H1 (cell line): ENCODE measurements at regions not wholly inside any gene's neighbourhood (a gene's known extent, or its start where the extent isn't known, plus 50 kb on each side); places are given as distances from the start of the nearest gene placed in this dataset.

Source experiments
- TF ChIP-seq, protein P1 (sequence below): fragments of 300-600 bp; sonication (generic); IDR thresholded peaks from 2 replicates; pipeline ENCODE4 v1.7.1; 2012; ENCODE audit warnings: low read length, moderate library complexity, mild to moderate bottlenecking, inconsistent platforms; ENCODE audit not compliant: insufficient replicate concordance

- TF ChIP-seq, protein P1, sequence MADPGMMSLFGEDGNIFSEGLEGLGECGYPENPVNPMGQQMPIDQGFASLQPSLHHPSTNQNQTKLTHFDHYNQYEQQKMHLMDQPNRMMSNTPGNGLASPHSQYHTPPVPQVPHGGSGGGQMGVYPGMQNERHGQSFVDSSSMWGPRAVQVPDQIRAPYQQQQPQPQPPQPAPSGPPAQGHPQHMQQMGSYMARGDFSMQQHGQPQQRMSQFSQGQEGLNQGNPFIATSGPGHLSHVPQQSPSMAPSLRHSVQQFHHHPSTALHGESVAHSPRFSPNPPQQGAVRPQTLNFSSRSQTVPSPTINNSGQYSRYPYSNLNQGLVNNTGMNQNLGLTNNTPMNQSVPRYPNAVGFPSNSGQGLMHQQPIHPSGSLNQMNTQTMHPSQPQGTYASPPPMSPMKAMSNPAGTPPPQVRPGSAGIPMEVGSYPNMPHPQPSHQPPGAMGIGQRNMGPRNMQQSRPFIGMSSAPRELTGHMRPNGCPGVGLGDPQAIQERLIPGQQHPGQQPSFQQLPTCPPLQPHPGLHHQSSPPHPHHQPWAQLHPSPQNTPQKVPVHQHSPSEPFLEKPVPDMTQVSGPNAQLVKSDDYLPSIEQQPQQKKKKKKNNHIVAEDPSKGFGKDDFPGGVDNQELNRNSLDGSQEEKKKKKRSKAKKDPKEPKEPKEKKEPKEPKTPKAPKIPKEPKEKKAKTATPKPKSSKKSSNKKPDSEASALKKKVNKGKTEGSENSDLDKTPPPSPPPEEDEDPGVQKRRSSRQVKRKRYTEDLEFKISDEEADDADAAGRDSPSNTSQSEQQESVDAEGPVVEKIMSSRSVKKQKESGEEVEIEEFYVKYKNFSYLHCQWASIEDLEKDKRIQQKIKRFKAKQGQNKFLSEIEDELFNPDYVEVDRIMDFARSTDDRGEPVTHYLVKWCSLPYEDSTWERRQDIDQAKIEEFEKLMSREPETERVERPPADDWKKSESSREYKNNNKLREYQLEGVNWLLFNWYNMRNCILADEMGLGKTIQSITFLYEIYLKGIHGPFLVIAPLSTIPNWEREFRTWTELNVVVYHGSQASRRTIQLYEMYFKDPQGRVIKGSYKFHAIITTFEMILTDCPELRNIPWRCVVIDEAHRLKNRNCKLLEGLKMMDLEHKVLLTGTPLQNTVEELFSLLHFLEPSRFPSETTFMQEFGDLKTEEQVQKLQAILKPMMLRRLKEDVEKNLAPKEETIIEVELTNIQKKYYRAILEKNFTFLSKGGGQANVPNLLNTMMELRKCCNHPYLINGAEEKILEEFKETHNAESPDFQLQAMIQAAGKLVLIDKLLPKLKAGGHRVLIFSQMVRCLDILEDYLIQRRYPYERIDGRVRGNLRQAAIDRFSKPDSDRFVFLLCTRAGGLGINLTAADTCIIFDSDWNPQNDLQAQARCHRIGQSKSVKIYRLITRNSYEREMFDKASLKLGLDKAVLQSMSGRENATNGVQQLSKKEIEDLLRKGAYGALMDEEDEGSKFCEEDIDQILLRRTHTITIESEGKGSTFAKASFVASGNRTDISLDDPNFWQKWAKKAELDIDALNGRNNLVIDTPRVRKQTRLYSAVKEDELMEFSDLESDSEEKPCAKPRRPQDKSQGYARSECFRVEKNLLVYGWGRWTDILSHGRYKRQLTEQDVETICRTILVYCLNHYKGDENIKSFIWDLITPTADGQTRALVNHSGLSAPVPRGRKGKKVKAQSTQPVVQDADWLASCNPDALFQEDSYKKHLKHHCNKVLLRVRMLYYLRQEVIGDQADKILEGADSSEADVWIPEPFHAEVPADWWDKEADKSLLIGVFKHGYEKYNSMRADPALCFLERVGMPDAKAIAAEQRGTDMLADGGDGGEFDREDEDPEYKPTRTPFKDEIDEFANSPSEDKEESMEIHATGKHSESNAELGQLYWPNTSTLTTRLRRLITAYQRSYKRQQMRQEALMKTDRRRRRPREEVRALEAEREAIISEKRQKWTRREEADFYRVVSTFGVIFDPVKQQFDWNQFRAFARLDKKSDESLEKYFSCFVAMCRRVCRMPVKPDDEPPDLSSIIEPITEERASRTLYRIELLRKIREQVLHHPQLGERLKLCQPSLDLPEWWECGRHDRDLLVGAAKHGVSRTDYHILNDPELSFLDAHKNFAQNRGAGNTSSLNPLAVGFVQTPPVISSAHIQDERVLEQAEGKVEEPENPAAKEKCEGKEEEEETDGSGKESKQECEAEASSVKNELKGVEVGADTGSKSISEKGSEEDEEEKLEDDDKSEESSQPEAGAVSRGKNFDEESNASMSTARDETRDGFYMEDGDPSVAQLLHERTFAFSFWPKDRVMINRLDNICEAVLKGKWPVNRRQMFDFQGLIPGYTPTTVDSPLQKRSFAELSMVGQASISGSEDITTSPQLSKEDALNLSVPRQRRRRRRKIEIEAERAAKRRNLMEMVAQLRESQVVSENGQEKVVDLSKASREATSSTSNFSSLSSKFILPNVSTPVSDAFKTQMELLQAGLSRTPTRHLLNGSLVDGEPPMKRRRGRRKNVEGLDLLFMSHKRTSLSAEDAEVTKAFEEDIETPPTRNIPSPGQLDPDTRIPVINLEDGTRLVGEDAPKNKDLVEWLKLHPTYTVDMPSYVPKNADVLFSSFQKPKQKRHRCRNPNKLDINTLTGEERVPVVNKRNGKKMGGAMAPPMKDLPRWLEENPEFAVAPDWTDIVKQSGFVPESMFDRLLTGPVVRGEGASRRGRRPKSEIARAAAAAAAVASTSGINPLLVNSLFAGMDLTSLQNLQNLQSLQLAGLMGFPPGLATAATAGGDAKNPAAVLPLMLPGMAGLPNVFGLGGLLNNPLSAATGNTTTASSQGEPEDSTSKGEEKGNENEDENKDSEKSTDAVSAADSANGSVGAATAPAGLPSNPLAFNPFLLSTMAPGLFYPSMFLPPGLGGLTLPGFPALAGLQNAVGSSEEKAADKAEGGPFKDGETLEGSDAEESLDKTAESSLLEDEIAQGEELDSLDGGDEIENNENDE, result no peak
These were observed 1081.6 kb downstream of the BRD1 start (continued) for GRCh38 chr22:48745842-48746788.
